ENCODE measurements at regions not wholly inside any gene's neighbourhood (a gene's known extent, or its start where the extent isn't known, plus 50 kb on each side); places are given as distances from the start of the nearest gene placed in this dataset.

GRCh38 chr12:29035112-29035511 is 114.0 kb upstream of the FAR2 start:
- Histone ChIP-seq H3K27ac (ENCODE audit: extremely low read depth, low read depth, low read length) (no peak overlapping the region), H3K4me1 (ENCODE audit: control insufficient read depth, insufficient read depth, low read length) (no peaks in the 10 kb centered on the region), H3K4me3 (ENCODE audit: low read depth, low read length) (no peak overlapping the region), H3K9me3 (ENCODE audit: control insufficient read depth, insufficient read depth, low read depth, low read length) (no peaks in the 10 kb centered on the region), H3K36me3 (ENCODE audit: control insufficient read depth in 2 of 2, insufficient read depth in 1 of 2, low read length in 2 of 2) (no peaks in the 10 kb centered on the region)
- ChIA-PET CTCF (no interaction called here), POLR2A (no interaction called here)
- no peak for TF ChIP-seq RBAK (tag by site-specific recombination; IDR thresholded peaks at IDR 0.05)
- TF ChIP-seq ZNF280D (tag by site-specific recombination; IDR thresholded peaks at IDR 0.05), result no peak
- no peak for TF ChIP-seq ZNF157 (tag by site-specific recombination; IDR thresholded peaks at IDR 0.05)
- no peak for TF ChIP-seq ZNF645 (tag by site-specific recombination; IDR thresholded peaks at IDR 0.05)
- no peak for TF ChIP-seq PRDM10 (tag by site-specific recombination; IDR thresholded peaks at IDR 0.05)
- no peak for TF ChIP-seq ZNF211 (tag by site-specific recombination; IDR thresholded peaks at IDR 0.05; ENCODE audit: low read depth)
- no peak for TF ChIP-seq ZNF184 (tag by site-specific recombination; IDR thresholded peaks at IDR 0.05)
- TF ChIP-seq ZNF362 (tag by site-specific recombination; IDR thresholded peaks at IDR 0.05), result no peak
- TF ChIP-seq ZIC2 (tag by site-specific recombination; IDR thresholded peaks at IDR 0.05), result no peak
- TF ChIP-seq MZF1 (tag by site-specific recombination; IDR thresholded peaks at IDR 0.05; ENCODE audit: borderline replicate concordance), result no peak
- TF ChIP-seq ZNF785 (tag by site-specific recombination; IDR thresholded peaks at IDR 0.05), result no peak
- TF ChIP-seq ZNF561 (tag by site-specific recombination; IDR thresholded peaks at IDR 0.05; ENCODE audit: borderline replicate concordance), result no peak
- TF ChIP-seq ZXDB (tag by site-specific recombination; IDR thresholded peaks at IDR 0.05), result no peak
- TF ChIP-seq ZNF692 (tag by site-specific recombination; IDR thresholded peaks at IDR 0.05), result no peak
- TF ChIP-seq ZSCAN4 (tag by site-specific recombination; IDR thresholded peaks at IDR 0.05), result no peak
- no peak for TF ChIP-seq ZNF433 (tag by site-specific recombination; IDR thresholded peaks at IDR 0.05; ENCODE audit: low read depth)
- TF ChIP-seq ZNF223 (tag by site-specific recombination; IDR thresholded peaks at IDR 0.05), result no peak

Data from HEK293 (cell line).